ENCODE measurements at regions not wholly inside any gene's neighbourhood (a gene's known extent, or its start where the extent isn't known, plus 50 kb on each side); places are given as distances from the start of the nearest gene placed in this dataset.
A peak's percentile ranks its signal among the peaks of the same experiment; 100 is the strongest.

DNA sequence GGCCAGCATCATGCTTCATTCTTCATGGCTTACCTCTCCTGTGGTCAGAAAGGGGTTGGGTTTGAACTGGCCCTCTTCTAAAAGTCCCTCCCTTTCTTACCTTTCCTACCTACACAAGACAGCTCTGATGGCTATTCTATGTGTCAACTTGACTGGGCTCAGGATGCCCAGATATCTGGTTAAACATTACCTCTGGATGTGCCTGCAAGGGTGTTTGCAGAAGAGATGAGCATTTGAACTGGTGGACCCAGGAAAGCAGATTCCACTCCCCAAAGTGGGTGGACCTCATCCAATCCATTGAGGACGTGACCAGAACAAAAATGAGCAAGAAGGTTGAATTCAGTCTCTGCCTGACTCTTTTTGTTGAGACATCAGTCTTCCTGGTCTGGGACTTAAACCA is 79.0 kb upstream of the TCF7L2 start:
- DNase-seq (ENCODE audit: low spot score), result no peak

DNA sequence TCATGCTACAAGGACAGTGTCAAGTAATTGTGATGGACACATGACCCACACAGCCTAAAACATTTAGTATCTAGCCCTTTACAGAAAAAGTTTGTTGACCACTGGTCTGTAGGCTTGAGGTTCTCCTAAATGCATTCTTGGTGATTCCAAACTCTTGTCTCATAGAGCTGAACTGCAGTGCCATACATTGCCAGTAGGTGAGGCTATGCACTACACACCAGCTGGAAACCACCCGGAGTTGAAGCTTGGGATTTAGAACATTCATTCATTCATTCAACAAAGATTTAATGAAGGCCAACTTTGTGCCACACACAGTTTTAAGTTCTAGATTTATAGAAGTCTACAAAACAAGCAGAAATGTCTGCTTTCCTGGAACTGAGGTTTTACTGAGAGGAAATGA is 77.3 kb upstream of the TCF7L2 start:
- DNase-seq (ENCODE audit: low spot score), result no peak

DNA sequence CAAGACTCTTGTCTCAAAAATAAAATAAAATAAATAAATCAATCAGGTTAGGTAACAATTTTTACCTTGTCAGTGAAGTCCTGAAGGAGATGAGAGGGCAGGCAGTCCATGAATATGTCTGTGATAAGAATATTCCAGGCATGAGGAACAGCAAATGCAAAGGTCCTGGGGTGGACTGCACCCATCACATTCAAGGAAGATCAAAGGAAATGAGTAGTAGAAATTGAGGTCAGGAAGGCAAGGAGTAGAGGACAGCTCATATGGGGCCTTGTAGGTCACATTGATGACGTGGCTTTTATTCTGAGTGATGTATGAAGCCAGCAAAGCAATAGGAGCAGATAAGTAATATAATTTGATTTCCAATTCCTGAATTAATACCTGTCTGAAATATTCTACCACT is 76.5 kb upstream of the TCF7L2 start:
- no peak for DNase-seq (ENCODE audit: low spot score)

DNA sequence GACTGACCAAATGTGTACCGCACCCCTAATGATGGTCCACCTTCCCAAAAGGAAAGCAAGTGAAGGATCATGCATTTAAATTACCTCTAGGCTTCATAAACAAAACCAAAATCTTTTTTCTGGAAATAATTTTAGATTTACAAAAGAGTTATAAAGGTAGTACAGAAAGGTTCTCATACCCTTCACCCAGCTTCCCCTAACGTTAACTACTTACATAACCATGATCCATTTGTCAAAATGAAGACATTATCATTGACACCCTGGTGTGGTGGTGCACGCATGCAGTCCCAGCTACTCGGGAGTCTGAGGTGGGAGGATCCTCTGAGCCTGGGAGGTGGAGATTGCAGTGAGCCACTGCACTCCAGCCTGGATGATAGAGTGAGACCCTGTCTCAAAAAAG is 75.1 kb upstream of the TCF7L2 start:
- DNase-seq (ENCODE audit: low spot score), result no peak

DNA sequence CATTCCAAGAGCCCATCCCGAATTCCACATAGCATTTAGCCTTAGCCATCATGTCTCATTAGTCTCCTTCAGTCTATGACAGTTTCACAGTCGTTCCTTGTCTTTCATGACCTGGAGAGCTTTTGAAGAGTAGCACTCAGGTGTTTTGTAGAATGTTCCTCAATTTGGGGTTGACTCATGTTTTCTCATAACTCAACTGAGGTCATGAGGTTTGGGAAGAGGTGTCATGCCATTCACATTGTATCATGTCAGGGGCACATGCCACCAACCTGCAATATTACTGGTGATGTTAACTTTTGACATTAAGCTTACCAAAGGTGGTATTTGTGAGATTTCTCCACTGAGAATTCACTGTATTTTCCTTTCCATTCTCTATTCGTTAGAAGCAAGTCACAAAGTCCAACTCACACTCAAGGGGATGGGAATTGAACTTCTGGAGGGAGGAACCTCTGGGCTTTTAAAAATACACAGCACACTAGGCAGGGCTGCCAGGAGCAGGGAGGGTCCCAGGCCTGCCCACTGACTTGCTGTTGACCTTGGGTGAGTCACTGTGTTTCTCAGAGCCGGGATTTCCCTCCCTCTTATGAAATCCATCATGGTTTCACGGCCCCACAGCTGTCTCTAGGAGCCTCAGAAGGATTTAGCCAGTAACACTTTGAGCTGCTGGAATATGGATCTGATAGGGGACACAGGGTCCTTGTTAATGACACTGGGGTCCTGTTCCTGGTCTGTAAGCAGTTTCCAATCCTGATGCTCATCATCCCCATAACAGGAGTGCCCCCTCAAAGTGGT is 74.4 kb upstream of the TCF7L2 start:
- DNase-seq (ENCODE audit: low spot score), result peak; percentile 11

DNA sequence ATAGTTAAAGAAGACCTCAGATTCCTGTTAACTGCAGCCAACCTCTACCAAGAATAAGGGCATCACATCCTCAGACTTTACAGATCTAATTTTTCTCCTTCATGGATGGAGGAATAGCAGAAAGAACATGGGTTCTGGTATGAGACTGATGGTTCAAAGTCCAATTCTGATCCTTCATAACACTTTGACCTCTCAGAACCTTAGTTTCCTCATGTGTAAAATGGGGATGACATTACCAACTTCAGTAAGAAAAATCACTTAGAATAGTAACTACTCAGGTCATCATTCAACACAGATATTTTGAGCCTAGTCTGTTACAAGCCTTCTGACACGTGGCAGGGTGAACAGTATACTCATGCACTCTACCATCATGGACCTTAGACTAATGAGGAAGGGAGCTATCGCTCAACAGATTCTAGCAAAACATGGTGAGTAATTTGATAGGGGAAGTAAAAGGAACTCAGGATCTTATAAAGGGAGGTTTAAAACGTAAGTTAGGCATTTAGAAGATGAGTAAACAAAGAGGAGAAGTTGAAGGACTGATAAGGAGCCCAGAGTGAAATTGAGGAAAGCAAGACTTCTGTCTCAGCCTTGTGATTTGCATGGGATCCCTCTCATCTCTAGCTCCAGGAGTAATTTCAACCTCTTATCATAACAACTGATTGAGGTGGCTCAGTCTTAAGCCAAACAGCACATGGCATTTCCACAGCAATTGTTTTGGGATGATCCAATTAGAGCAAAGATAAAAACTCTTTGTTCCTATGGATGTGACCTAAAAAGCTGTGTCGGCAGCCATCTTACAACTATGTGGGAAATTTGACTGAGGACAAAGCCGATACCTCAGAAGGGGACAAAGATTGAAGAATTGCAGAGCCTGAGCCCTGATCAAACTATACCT is 69.2 kb upstream of the TCF7L2 start:
- DNase-seq (ENCODE audit: low spot score), result no peak

DNA sequence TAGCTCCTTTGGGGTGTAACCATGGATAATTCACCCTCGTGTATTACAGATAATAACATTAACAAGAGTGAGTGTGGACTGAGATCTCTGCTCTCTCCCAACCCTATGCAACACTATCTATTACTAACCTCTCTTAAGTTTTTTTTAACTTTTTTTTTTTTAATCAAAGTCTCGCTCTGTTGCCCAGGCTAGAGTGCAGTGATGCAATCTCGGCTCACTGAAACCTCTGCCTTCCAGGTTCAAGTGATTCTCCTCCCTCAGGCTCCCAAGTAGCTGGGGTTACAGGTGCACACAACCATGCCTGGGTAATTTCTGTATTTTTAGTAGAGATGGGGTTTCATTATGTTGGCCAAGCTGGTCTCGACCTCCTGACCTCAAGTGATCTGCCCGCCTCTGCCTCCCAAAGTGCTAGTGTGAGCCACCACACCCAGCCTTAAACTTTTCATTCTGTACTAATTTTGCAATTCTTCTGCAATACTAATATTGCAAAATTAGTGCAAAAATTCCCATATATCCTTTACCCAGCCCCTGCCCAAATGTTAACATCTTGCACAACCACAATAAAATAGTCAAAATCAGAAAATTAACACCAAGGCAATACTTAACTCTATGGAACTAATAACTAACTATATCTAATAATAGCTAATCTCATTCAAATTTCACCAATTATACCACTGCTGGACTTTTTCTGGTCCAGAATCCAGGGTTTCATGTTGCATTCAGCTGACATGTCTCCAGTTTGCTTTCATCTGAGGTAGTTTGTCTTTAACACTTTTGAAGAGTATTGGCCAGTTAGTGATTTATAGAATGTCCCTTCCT is 66.5 kb upstream of the TCF7L2 start:
- DNase-seq (ENCODE audit: low spot score), result no peak

DNA sequence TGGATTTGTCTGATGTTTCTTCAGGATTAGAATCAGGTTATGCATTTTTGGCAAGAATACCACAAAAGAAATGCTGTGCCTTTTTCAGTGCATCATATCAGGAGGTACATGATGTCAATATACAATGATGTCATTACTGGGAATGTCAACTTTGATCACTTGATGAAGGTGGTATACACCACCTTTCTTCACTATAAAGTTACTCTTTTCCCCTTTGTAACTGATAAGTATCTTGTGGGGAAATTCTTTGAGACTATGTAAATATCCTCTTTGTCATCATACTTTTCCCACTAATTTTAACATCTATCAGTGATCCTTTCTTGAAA is 65.9 kb upstream of the TCF7L2 start:
- DNase-seq (ENCODE audit: low spot score), result no peak

DNA sequence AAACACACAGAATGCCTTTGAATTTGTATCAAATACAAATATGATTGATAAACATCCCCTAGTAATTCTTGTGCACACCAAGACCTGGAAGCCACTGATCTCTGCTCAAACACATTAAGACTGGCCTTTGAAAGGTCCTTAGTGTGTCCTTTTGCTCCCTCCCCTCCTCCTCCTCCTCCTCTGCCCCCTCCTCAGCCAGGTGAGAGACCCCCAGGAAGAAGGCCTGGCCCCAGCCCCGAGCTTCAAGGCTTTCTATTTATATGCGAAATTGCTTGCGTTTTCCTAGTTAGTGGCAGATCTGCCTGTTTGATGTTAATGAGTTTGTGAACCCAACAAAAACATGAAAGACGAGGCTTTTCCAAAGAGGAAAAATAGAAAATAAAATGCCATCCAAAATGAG is 63.6 kb upstream of the TCF7L2 start:
- DNase-seq (ENCODE audit: low spot score), result no peak

DNA sequence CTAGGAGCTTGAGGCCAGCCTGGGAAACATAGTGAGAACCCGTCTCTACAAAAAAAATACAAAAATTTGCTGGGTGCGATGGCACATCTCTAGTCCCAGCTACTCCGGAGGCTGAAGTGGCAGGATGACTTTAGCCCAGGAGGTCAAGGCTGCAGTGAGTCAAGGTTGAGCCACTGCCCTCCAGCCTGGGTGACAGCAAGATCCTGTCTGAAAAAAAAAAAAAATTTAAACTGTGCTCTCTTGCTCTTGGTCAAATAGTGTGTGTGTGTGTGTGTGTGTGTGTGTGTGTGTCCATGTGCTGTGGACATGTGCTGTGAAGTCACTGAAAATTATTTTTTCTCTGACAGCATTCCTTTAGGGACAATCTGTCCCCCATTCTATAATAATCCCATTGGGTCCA is 62.1 kb upstream of the TCF7L2 start:
- DNase-seq (ENCODE audit: low spot score), result no peak

DNA sequence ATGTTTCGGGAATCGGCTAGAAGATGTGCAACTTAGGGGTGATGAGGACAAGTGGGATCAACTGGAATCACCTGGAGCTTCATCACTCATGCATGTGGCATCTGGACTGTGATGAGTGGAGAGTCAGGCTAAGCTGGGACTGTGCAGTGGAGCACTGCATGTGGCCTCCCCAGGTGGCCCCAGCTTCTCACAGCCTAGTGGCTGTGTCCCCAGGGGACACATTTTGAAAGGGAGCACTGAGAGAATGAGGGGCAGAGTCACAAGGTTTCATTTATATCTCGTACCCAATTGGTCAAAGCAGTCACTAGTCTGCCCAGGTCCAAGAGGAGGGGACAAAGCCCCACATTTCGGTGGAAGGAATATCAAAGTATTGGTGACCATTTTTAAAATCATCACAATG is 54.8 kb upstream of the TCF7L2 start:
- no peak for DNase-seq (ENCODE audit: low spot score)

DNA sequence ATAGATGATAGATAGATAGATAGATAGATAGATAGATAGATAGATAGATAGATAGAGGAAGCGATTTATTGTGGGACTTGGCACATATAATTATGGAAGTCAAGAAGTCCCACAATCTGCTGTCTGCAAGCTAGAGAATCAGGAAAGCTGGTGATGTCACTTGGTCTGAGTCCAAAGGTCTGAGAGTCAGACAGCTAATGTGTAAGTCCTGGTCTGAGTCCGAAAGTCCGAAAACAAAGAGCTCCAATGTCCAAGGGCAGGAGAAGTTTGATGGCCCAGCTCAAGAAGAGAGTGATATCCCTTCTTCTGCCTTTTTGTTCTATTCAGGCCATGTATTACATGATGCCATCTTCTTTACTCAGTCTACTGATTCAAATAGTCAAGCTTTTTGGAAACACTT is 53.8 kb upstream of the TCF7L2 start:
- no peak for DNase-seq (ENCODE audit: low spot score)

DNA sequence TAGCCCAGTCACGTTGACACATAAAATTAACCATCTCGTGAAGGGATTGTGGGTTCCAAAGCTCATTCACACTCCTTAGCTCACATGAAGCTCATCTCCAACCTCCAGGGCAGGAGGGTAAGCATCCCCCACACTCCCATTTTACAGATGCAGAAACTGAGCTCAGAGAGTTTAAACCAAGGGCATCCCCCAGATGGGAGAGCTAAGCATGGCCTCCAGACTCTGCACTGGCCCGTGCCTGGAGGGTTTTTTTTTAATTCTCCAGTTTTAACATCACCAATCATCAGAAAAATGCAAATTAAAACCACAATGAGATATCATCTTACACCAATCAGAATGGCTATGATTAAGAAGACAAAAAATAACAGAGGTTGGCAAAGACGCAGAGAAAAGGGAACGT is 53.3 kb upstream of the TCF7L2 start:
- no peak for DNase-seq (ENCODE audit: low spot score)

DNA sequence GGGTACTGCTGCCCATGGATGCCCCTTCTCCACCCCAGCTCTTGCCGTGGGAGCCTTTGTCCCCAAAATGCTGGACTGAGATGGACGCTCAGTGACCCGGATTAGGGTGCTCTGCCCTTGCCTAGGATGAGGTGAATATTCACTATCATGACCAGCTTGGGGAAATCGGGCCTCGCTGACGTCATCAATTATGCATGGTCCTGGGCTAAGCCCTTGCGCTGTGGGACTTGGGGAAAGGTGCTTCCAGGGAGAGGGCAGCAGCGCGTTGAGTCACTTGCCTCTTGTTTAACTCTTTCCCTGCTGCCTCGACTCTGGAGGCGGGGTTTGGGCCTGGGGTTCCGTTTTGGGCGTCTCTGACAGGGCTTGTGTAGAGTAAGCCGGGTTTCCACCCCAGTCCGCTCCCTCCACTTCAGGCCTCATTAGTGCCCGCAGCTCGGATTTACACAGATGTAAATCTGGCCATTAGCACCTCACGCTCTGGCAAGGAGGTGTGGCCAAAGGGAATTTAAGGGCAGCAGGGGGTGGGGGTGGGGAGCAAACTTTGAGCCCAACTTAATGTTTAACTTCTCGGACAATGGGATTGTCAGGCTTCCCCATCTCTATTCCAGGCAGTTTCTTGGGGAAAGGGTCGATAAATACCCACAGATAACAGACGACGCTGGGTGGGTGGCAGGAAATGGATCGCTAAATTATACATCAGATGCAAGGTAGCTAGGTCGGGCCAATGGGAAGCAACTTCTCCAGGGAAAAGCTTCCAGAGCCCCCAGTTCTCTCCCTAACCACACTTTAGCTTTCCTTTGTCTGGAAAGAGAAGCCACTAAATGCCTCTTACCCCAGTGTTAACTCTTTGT is 51.3 kb upstream of the TCF7L2 start:
- DNase-seq (ENCODE audit: low spot score), result no peak

DNA sequence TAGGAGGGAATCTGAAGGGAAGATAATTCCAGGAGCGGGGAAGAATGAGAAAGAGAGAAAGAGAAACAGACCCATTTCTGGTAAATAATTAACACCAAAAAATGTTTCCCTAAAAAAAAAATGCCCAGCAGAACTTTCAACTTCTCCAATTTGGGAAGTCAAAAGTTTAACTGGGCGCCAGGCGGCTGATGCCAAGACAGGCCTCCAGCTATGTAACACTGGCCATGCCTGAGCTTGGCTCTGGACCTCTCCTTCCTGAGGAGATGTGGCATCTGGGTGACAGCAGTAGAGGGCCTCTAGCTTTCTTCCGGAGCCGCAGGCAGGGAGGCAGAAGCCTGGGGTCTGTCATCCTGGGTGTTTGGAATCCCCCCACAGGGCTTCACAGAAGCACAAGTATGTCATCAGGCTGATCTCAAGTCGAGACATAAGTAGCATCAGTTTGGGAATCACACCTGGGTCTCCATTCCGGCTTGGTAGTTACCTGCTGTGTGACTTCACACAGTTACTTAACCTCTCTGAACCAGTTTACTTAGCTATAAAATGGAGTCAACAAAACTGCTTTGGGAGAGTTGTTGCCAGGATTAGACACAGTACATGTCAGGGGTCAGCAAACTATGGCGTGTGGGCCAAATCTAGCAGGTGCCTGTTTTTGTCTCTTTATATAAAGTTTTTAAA is 50.5 kb upstream of the TCF7L2 start:
- no peak for DNase-seq (ENCODE audit: low spot score)

All from hepatic stellate cell (primary cell).